ENCODE measurements at regions not wholly inside any gene's neighbourhood (a gene's known extent, or its start where the extent isn't known, plus 50 kb on each side); places are given as distances from the start of the nearest gene placed in this dataset.

DNA sequence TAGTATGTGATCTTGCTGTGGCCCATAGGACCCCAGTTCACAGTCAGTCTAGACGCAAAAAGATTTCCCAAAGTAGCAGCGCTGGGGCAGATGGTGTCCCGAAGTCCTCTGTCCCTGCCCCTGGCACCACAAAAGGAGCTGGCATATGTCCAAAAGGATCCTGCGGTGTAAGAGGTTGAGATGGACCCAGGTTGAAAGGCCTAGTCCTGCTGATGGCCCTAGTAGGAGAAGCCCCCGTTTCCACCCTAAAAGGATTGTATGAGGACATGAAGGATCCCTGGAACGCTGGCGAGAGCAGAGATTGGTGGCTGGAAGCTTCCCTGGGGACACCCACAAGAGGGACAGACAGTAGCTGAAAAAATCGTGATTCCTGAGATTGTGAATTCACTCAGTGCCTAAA, 58.0 kb upstream of the DCAF8L1 start:
- 90 to 91% methylated on average over 8 of the region's 8 CpGs for WGBS, 2 donors
- Histone ChIP-seq H3K27me3 (no peaks in the 10 kb centered on the region), H3K36me3 (no peaks in the 10 kb centered on the region), H3K4me3 (no peak overlapping the region), H3K27ac (no peak overlapping the region), H3K4me1 (no peaks in the 10 kb centered on the region), H3K9me3 (peaks cover 0 to 21% (median 0%) of the 10 kb centered on the region in 11 donors)
- intact Hi-C loops (cut with DNase I) = no loop called here
- TF ChIP-seq, protein P1, sequence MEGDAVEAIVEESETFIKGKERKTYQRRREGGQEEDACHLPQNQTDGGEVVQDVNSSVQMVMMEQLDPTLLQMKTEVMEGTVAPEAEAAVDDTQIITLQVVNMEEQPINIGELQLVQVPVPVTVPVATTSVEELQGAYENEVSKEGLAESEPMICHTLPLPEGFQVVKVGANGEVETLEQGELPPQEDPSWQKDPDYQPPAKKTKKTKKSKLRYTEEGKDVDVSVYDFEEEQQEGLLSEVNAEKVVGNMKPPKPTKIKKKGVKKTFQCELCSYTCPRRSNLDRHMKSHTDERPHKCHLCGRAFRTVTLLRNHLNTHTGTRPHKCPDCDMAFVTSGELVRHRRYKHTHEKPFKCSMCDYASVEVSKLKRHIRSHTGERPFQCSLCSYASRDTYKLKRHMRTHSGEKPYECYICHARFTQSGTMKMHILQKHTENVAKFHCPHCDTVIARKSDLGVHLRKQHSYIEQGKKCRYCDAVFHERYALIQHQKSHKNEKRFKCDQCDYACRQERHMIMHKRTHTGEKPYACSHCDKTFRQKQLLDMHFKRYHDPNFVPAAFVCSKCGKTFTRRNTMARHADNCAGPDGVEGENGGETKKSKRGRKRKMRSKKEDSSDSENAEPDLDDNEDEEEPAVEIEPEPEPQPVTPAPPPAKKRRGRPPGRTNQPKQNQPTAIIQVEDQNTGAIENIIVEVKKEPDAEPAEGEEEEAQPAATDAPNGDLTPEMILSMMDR (IDR thresholded peaks at IDR 0.05) = no peak
- no peak for DNase-seq
- ATAC-seq = no peak

All from heart right ventricle (tissue), 16 donors.